Mesothelial cell of epicardium (in vitro differentiated cells): ENCODE measurements at regions not wholly inside any gene's neighbourhood (a gene's known extent, or its start where the extent isn't known, plus 50 kb on each side); places are given as distances from the start of the nearest gene placed in this dataset.

Experiments used
- DNase-seq, 2 experiments: peaks; one replicate each; pipeline ENCODE4 v3.0.0; 2021; ENCODE audit warnings: low spot score in 2 of 2; ENCODE audit not compliant: unreplicated experiment in 2 of 2
- H3K27ac Mint-ChIP-seq: 2 replicates; pipeline ENCODE4 v1.8.0; 2021; ENCODE audit warnings: mixed read lengths
- H3K27me3 Mint-ChIP-seq: 2 replicates; pipeline ENCODE4 v1.8.0; 2021; ENCODE audit warnings: low read depth, mixed read lengths
- H3K36me3 Mint-ChIP-seq: 2 replicates; pipeline ENCODE4 v1.8.0; 2021; ENCODE audit warnings: mixed read lengths
- H3K4me1 Mint-ChIP-seq: 2 replicates; pipeline ENCODE4 v1.8.0; 2021; ENCODE audit warnings: mixed read lengths
- H3K4me3 Mint-ChIP-seq: 2 replicates; pipeline ENCODE4 v1.8.0; 2021; ENCODE audit warnings: mild to moderate bottlenecking, moderate library complexity, mixed read lengths
- H3K9me3 Mint-ChIP-seq: 2 replicates; pipeline ENCODE4 v1.8.0; 2021; ENCODE audit warnings: mixed read lengths
- TF ChIP-seq, protein P1 (sequence below): fragments of 200-600 bp; sonication (generic); IDR thresholded peaks from one replicate; pipeline ENCODE4 v1.5.0; 2021; ENCODE audit warnings: antibody characterized with exemption; ENCODE audit not compliant: unreplicated experiment

DNA sequence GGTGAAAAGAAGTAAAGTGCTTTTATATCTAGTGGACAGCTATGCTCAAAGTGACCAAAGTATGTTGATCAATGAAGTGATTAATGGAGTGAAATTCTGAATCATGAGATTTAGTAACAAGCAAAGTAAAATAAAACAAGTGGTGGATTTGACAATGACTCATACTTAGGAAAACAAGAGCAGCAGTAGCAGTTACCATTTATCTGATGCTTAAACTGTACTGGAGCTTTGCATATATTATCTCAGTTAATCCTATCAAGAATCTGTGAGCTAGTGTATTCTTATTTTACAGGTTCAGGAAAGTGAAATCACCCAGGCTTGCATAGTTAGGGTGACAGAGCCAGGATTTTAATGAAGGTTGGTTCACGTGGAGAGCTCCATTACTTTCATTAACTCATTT lies 50.6 kb upstream of the SPATA16 start:
- Mint-ChIP-seq H3K9me3 (peaks cover 23% of the 10 kb centered on the region), H3K4me1 (peaks cover 4% of the 10 kb centered on the region), H3K27ac (no peak overlapping the region), H3K27me3 (no peaks in the 10 kb centered on the region), H3K36me3 (peaks cover 9% of the 10 kb centered on the region), H3K4me3 (no peak overlapping the region)
- TF ChIP-seq, protein P1, sequence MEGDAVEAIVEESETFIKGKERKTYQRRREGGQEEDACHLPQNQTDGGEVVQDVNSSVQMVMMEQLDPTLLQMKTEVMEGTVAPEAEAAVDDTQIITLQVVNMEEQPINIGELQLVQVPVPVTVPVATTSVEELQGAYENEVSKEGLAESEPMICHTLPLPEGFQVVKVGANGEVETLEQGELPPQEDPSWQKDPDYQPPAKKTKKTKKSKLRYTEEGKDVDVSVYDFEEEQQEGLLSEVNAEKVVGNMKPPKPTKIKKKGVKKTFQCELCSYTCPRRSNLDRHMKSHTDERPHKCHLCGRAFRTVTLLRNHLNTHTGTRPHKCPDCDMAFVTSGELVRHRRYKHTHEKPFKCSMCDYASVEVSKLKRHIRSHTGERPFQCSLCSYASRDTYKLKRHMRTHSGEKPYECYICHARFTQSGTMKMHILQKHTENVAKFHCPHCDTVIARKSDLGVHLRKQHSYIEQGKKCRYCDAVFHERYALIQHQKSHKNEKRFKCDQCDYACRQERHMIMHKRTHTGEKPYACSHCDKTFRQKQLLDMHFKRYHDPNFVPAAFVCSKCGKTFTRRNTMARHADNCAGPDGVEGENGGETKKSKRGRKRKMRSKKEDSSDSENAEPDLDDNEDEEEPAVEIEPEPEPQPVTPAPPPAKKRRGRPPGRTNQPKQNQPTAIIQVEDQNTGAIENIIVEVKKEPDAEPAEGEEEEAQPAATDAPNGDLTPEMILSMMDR, result no peak
- DNase-seq, result no peak
